Neural cell (in vitro differentiated cells): ENCODE measurements at regions not wholly inside any gene's neighbourhood (a gene's known extent, or its start where the extent isn't known, plus 50 kb on each side); places are given as distances from the start of the nearest gene placed in this dataset.

Source experiments
- EP300 ChIP-seq: fragments of 450-650 bp; conservative IDR thresholded peaks from 2 replicates; pipeline ENCODE4 v1.6.1; 2014; ENCODE audit warnings: antibody characterized with exemption, mild to moderate bottlenecking, moderate library complexity; ENCODE audit not compliant: poor library complexity, severe bottlenecking
- EZH2 ChIP-seq: fragments of 200-600, 300-800 bp; shearing (Covaris generic), sonication (generic); IDR thresholded peaks from 2 replicates; pipeline ENCODE4 v1.6.1; 2014; ENCODE audit warnings: antibody characterized with exemption, low read length, borderline replicate concordance, mild to moderate bottlenecking; ENCODE audit not compliant: insufficient read depth, poor library complexity, severe bottlenecking
- MXI1 ChIP-seq: fragments of 450-650 bp; conservative IDR thresholded peaks from 2 replicates; pipeline ENCODE4 v1.6.1; 2014; ENCODE audit warnings: antibody characterized with exemption, mild to moderate bottlenecking; ENCODE audit not compliant: poor library complexity, severe bottlenecking
- POLR2AphosphoS5 ChIP-seq: IDR thresholded peaks from 2 replicates; pipeline ENCODE4 v1.6.1; 2012
- RAD21 ChIP-seq: fragments of 450-650 bp; conservative IDR thresholded peaks from 2 replicates; pipeline ENCODE4 v1.6.1; 2014; ENCODE audit warnings: antibody characterized with exemption, mild to moderate bottlenecking, moderate library complexity
- TAF1 ChIP-seq: IDR thresholded peaks from 2 replicates; pipeline ENCODE4 v1.6.1; 2012; ENCODE audit warnings: low read depth
- TF ChIP-seq, protein P1 (sequence below): fragments of 450-650 bp; IDR thresholded peaks from 2 replicates; pipeline ENCODE4 v1.5.1; 2014; ENCODE audit warnings: antibody characterized with exemption, mild to moderate bottlenecking, moderate library complexity; ENCODE audit not compliant: poor library complexity, severe bottlenecking
- TF ChIP-seq, protein P2 (sequence below): IDR thresholded peaks from 2 replicates; pipeline ENCODE4 v1.6.1; 2012; ENCODE audit warnings: borderline replicate concordance

DNA sequence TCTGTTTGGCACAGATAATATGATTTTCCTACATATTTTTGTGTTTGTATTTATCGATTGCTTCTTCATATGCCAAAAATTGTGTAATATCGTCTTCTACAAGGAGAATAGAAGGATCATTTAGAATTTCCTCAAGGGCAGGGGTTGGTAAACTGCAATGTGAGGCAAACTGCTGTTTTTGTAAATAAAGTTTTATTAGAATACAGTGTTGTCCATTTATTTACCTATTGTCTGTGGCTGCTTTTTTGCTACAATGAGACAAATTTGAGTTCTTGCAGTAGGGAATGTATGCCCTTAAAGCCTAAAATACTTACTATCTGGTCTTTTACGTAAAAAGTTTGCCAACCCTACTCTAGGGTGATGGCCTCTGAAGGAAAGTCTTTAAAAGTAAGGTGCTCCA is 509.5 kb downstream of the TMEM114 start:
- TF ChIP-seq, protein P1, sequence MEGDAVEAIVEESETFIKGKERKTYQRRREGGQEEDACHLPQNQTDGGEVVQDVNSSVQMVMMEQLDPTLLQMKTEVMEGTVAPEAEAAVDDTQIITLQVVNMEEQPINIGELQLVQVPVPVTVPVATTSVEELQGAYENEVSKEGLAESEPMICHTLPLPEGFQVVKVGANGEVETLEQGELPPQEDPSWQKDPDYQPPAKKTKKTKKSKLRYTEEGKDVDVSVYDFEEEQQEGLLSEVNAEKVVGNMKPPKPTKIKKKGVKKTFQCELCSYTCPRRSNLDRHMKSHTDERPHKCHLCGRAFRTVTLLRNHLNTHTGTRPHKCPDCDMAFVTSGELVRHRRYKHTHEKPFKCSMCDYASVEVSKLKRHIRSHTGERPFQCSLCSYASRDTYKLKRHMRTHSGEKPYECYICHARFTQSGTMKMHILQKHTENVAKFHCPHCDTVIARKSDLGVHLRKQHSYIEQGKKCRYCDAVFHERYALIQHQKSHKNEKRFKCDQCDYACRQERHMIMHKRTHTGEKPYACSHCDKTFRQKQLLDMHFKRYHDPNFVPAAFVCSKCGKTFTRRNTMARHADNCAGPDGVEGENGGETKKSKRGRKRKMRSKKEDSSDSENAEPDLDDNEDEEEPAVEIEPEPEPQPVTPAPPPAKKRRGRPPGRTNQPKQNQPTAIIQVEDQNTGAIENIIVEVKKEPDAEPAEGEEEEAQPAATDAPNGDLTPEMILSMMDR, result no peak
- TF ChIP-seq POLR2AphosphoS5, result no peak
- no peak for TF ChIP-seq EP300
- no peak for TF ChIP-seq EZH2
- no peak for TF ChIP-seq RAD21
- no peak for TF ChIP-seq TAF1
- TF ChIP-seq MXI1, result no peak
- TF ChIP-seq, protein P2, sequence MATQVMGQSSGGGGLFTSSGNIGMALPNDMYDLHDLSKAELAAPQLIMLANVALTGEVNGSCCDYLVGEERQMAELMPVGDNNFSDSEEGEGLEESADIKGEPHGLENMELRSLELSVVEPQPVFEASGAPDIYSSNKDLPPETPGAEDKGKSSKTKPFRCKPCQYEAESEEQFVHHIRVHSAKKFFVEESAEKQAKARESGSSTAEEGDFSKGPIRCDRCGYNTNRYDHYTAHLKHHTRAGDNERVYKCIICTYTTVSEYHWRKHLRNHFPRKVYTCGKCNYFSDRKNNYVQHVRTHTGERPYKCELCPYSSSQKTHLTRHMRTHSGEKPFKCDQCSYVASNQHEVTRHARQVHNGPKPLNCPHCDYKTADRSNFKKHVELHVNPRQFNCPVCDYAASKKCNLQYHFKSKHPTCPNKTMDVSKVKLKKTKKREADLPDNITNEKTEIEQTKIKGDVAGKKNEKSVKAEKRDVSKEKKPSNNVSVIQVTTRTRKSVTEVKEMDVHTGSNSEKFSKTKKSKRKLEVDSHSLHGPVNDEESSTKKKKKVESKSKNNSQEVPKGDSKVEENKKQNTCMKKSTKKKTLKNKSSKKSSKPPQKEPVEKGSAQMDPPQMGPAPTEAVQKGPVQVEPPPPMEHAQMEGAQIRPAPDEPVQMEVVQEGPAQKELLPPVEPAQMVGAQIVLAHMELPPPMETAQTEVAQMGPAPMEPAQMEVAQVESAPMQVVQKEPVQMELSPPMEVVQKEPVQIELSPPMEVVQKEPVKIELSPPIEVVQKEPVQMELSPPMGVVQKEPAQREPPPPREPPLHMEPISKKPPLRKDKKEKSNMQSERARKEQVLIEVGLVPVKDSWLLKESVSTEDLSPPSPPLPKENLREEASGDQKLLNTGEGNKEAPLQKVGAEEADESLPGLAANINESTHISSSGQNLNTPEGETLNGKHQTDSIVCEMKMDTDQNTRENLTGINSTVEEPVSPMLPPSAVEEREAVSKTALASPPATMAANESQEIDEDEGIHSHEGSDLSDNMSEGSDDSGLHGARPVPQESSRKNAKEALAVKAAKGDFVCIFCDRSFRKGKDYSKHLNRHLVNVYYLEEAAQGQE, result no peak
